HEK293 (cell line): ENCODE measurements at regions not wholly inside any gene's neighbourhood (a gene's known extent, or its start where the extent isn't known, plus 50 kb on each side); places are given as distances from the start of the nearest gene placed in this dataset.

Source experiments
- CTCF ChIA-PET: fragments of 350-600 bp; formaldehyde crosslinking; extraction: SDS; loops from one replicate; lab custom pipeline; 2021; ENCODE audit warnings: antibody characterized with exemption; lab: Yijun Ruan, JAX
- POLR2A ChIA-PET: fragments of 300-600 bp; formaldehyde crosslinking; extraction: SDS; loops from one replicate; lab custom pipeline; 2020; ENCODE audit warnings: antibody characterized with exemption, inconsistent platforms; lab: Yijun Ruan, JAX
- H3K27ac ChIP-seq: fragments of 200-500 bp; sonication (Bioruptor generic); 2 replicates; pipeline ENCODE4 v1.5.1; 2014; ENCODE audit warnings: low read depth, low read length, control low read depth, inconsistent platforms; ENCODE audit errors: extremely low read depth
- H3K36me3 ChIP-seq, 2 experiments: fragments of 200-500 bp in 1 of 2; sonication (Bioruptor generic) in 1 of 2; 1 replicate in 1 of 2; 2 replicates in 1 of 2; pipeline ENCODE4 v1.5.1; 2014 to 2017; ENCODE audit warnings: inconsistent platforms in 2 of 2, low read length in 2 of 2; ENCODE audit not compliant: control insufficient read depth in 2 of 2, insufficient read depth in 1 of 2
- H3K4me1 ChIP-seq: fragments of 200-500 bp; sonication (Bioruptor generic); 2 replicates; pipeline ENCODE4 v1.5.1; 2014; ENCODE audit warnings: mild to moderate bottlenecking, low read length, inconsistent platforms; ENCODE audit not compliant: control insufficient read depth, insufficient read depth
- H3K4me3 ChIP-seq: 2 replicates; pipeline ENCODE4 v1.5.1; 2011; ENCODE audit warnings: low read depth, mild to moderate bottlenecking, control low read depth, low read length, moderate library complexity
- H3K9me3 ChIP-seq: fragments of 200-500 bp; sonication (Bioruptor generic); 2 replicates; pipeline ENCODE4 v1.5.1; 2014; ENCODE audit warnings: low read depth, low read length, inconsistent platforms; ENCODE audit not compliant: control insufficient read depth, insufficient read depth
- GLI2 ChIP-seq: fragments of 450-650 bp; formaldehyde crosslinking; IDR thresholded peaks from 2 replicates; pipeline ENCODE4; 2017; ENCODE audit warnings: missing biosample characterization, missing genetic modification characterization, low read depth, borderline replicate concordance
- KLF8 ChIP-seq: fragments of 450-650 bp; formaldehyde crosslinking; IDR thresholded peaks from 2 replicates; pipeline ENCODE4 v1.5.1; 2016; ENCODE audit warnings: missing biosample characterization, missing genetic modification characterization
- PBX3 ChIP-seq: sonication (generic); formaldehyde crosslinking; IDR thresholded peaks from 2 replicates; pipeline ENCODE4 v1.8.1; 2022; ENCODE audit warnings: mild to moderate bottlenecking, moderate library complexity, missing genetic modification reagents
- PRDM10 ChIP-seq: fragments of 450-650 bp; formaldehyde crosslinking; IDR thresholded peaks from 2 replicates; pipeline ENCODE4 v1.5.1; 2016; ENCODE audit warnings: missing biosample characterization, missing genetic modification characterization
- YY2 ChIP-seq: fragments of 450-650 bp; formaldehyde crosslinking; IDR thresholded peaks from 2 replicates; pipeline ENCODE4 v1.5.1; 2016; ENCODE audit warnings: missing biosample characterization, missing genetic modification characterization
- ZBTB10 ChIP-seq: fragments of 450-650 bp; formaldehyde crosslinking; IDR thresholded peaks from 2 replicates; pipeline ENCODE4 v1.5.1; 2016; ENCODE audit warnings: missing biosample characterization, missing genetic modification characterization
- ZBTB20 ChIP-seq: fragments of 450-650 bp; formaldehyde crosslinking; IDR thresholded peaks from 2 replicates; pipeline ENCODE4 v1.5.1; 2016; ENCODE audit warnings: missing biosample characterization, missing genetic modification characterization
- ZFP37 ChIP-seq: fragments of 450-650 bp; formaldehyde crosslinking; IDR thresholded peaks from 2 replicates; pipeline ENCODE4 v1.5.1; 2016; ENCODE audit warnings: missing biosample characterization, missing genetic modification characterization
- ZNF138 ChIP-seq: fragments of 450-650 bp; formaldehyde crosslinking; IDR thresholded peaks from 2 replicates; pipeline ENCODE4 v1.5.1; 2016; ENCODE audit warnings: missing biosample characterization, missing genetic modification characterization, borderline replicate concordance
- ZNF174 ChIP-seq: fragments of 450-650 bp; formaldehyde crosslinking; IDR thresholded peaks from 2 replicates; pipeline ENCODE4 v1.5.0; 2017; ENCODE audit warnings: missing biosample characterization, mild to moderate bottlenecking, missing genetic modification characterization
- ZNF24 ChIP-seq: fragments of 450-650 bp; formaldehyde crosslinking; IDR thresholded peaks from 2 replicates; pipeline ENCODE4 v1.5.1; 2016; ENCODE audit warnings: missing biosample characterization, missing genetic modification characterization
- ZNF324 ChIP-seq: fragments of 450-650 bp; formaldehyde crosslinking; IDR thresholded peaks from 2 replicates; pipeline ENCODE4 v1.5.1; 2016; ENCODE audit warnings: missing biosample characterization, missing genetic modification characterization
- ZNF488 ChIP-seq: fragments of 450-650 bp; formaldehyde crosslinking; IDR thresholded peaks from 2 replicates; pipeline ENCODE4 v1.5.1; 2016; ENCODE audit warnings: missing biosample characterization, missing genetic modification characterization
- ZNF514 ChIP-seq: fragments of 450-650 bp; formaldehyde crosslinking; IDR thresholded peaks from 2 replicates; pipeline ENCODE4 v1.5.1; 2016; ENCODE audit warnings: missing biosample characterization, missing genetic modification characterization
- ZNF580 ChIP-seq: fragments of 450-650 bp; formaldehyde crosslinking; IDR thresholded peaks from 2 replicates; pipeline ENCODE4 v1.5.1; 2016; ENCODE audit warnings: missing biosample characterization, missing genetic modification characterization
- ZNF623 ChIP-seq: fragments of 450-650 bp; formaldehyde crosslinking; IDR thresholded peaks from 2 replicates; pipeline ENCODE4 v1.5.1; 2016; ENCODE audit warnings: missing biosample characterization, missing genetic modification characterization
- ZNF660 ChIP-seq: fragments of 450-650 bp; IDR thresholded peaks from 2 replicates; pipeline ENCODE4 v1.5.1; 2018; ENCODE audit warnings: missing biosample characterization, mild to moderate bottlenecking, missing genetic modification characterization
- ZNF664 ChIP-seq: fragments of 450-650 bp; formaldehyde crosslinking; IDR thresholded peaks from 2 replicates; pipeline ENCODE4 v1.5.1; 2016; ENCODE audit warnings: missing biosample characterization, missing genetic modification characterization
- ZNF677 ChIP-seq: fragments of 450-650 bp; IDR thresholded peaks from 2 replicates; pipeline ENCODE4 v1.5.0; 2018; ENCODE audit warnings: missing biosample characterization, mild to moderate bottlenecking, missing genetic modification characterization, moderate library complexity
- ZNF830 ChIP-seq: fragments of 450-650 bp; IDR thresholded peaks from 2 replicates; pipeline ENCODE4 v1.5.0; 2018; ENCODE audit warnings: missing biosample characterization, missing genetic modification characterization, low read depth, mild to moderate bottlenecking, moderate library complexity
- ZXDB ChIP-seq: fragments of 450-650 bp; formaldehyde crosslinking; IDR thresholded peaks from 2 replicates; pipeline ENCODE4 v1.5.1; 2016; ENCODE audit warnings: missing biosample characterization, missing genetic modification characterization

- no peak for TF ChIP-seq PRDM10 (tag by site-specific recombination)
Measured at GRCh38 chr3:116920826-116921610, 211.4 kb downstream of the TUSC7 start (continued).

- POLR2A ChIA-PET = no interaction called here
Measured at GRCh38 chr3:116927918-116928317, 218.3 kb downstream of the TUSC7 start.

GRCh38 chr3:116929505-116930222, 220.1 kb downstream of the TUSC7 start:
- no peaks in the 10 kb centered on the region for H3K4me1 ChIP-seq
- H3K9me3 ChIP-seq = no peaks in the 10 kb centered on the region
- H3K4me3 ChIP-seq = no peak overlapping the region
- no peaks in the 10 kb centered on the region for H3K36me3 ChIP-seq
- H3K27ac ChIP-seq = no peak overlapping the region
- POLR2A ChIA-PET = no interaction called here
- TF ChIP-seq ZNF623 = no peak
- no peak for TF ChIP-seq PRDM10 (tag by site-specific recombination)
- no peak for TF ChIP-seq GLI2
- no peak for TF ChIP-seq ZNF138 (tag by site-specific recombination)
- no peak for TF ChIP-seq PBX3 (CRISPR knock-in tag)
- no peak for TF ChIP-seq KLF8 (tag by site-specific recombination)
- no peak for TF ChIP-seq ZNF580
- TF ChIP-seq ZNF830 = no peak
- no peak for TF ChIP-seq ZNF324 (tag by site-specific recombination)
- no peak for TF ChIP-seq ZNF514 (tag by site-specific recombination)
- TF ChIP-seq ZNF664 (tag by site-specific recombination) = no peak
- no peak for TF ChIP-seq ZXDB (tag by site-specific recombination)
- TF ChIP-seq ZBTB10 (tag by site-specific recombination) = no peak
- no peak for TF ChIP-seq YY2 (tag by site-specific recombination)
- CTCF ChIA-PET = interaction anchor here (1.6 kb wide), 1 partner anchor 9 kb away, joined by 4 read pairs; no protein-coding TSS in a partner anchor

More at GRCh38 chr3:116927918-116928317, 218.3 kb downstream of the TUSC7 start:
- Histone ChIP-seq H3K4me3 (no peak overlapping the region), H3K36me3 (no peaks in the 10 kb centered on the region)
- TF ChIP-seq ZNF660 (tag by site-specific recombination) = no peak
- no peak for TF ChIP-seq ZFP37 (tag by site-specific recombination)
- TF ChIP-seq ZNF488 (tag by site-specific recombination) = no peak
- TF ChIP-seq ZNF677 (tag by site-specific recombination) = no peak
- no peak for TF ChIP-seq ZNF24 (tag by site-specific recombination)
- no peak for TF ChIP-seq ZBTB20 (tag by site-specific recombination)
- no peak for TF ChIP-seq ZNF174 (tag by site-specific recombination)
- TF ChIP-seq, all 188 proteins: peak for 0
- no peaks in the 10 kb centered on the region for H3K9me3 ChIP-seq
- H3K4me1 ChIP-seq = no peaks in the 10 kb centered on the region
- no peak overlapping the region for H3K27ac ChIP-seq
- CTCF ChIA-PET = no interaction called here
